Limb (tissue), 2 donors: ENCODE measurements at regions not wholly inside any gene's neighbourhood (a gene's known extent, or its start where the extent isn't known, plus 50 kb on each side); places are given as distances from the start of the nearest gene placed in this dataset.

Experiments
- DNase-seq, 2 donors: peaks; one replicate each; pipeline ENCODE4 v3.0.0-alpha.2; 2016; ENCODE audit errors: extremely low spot score in 2 of 2

DNA sequence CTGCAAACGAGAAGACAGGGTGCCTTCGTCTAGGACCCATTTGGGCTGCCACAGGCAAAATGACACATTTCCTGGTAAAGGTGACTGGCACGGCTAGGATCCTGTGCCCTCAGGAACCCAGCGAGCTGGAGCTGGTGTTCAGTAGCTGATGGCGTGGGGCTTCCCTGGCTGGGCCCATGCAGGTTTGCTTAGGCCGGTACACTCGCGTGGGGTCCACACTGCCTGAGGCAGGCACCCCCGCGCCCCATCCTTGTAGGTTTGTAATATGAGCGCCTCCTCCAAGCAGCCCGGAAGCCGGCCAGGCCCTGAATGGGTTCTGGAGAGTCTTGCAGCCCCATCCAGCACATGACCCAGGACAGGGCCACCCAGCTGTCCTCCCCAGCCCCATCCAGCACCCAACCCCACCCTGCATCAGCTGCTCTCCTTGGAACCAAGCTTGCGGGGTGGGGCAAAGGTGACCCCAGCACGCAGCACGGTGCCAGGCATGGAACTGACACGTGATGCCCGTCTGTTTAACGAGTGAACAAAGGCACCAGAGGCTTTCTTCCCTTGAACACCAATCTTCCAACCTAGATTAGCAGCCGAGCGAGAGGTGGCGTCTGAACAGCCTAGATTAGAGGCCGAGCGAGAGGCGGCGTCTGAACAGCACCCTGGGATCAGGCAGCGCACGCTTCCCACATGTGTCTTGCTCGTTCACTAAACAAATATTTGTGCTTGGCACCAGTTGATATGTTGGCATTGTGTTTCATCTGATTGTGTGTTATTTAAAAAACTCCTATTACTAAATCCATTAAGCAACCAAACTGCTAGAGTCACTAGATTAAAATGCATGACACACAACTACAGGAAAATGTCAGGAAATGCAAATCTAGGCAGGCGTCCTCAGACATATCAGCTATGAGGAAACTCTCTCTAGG lies 112.1 kb downstream of the DLL1 start:
- no peak for DNase-seq

DNA sequence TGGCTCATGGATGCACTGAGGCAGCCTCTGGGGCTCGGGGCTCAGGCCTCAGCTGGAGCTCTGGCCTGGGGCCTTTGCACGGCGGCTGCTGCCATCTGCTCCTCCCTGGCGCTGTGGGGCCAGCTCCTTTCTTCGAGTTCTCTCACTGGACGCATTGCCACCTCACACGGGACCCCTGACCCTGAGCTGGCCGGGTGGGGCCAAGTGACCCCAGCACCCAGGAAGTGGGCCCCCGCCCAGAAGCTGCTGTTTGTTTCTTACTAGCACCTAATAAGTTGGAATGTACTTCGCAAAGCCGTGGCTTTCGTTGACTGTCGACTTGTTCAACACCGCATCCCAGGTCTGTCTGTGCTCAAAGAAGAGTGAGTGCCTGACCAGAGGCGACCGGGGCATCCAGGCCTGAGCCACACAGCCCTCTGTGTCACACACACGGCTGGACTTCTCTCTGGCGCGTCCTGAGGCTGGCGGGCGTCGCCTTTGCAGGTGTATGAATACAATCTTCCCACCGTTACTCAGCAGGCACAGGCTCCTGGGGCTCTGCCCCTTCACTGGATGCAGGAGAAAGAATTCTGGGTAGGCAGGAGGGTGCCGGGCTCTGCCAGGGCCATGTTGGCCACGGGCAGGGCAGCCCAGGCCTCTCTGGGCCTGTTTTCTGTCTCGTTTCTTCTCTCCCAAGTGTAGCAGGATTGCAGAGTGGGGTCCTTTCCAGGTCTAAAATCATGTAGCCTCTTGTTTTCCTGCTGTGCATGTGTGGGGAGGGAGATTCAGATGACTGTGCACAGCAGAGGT lies 112.9 kb downstream of the DLL1 start:
- DNase-seq, result no peak

DNA sequence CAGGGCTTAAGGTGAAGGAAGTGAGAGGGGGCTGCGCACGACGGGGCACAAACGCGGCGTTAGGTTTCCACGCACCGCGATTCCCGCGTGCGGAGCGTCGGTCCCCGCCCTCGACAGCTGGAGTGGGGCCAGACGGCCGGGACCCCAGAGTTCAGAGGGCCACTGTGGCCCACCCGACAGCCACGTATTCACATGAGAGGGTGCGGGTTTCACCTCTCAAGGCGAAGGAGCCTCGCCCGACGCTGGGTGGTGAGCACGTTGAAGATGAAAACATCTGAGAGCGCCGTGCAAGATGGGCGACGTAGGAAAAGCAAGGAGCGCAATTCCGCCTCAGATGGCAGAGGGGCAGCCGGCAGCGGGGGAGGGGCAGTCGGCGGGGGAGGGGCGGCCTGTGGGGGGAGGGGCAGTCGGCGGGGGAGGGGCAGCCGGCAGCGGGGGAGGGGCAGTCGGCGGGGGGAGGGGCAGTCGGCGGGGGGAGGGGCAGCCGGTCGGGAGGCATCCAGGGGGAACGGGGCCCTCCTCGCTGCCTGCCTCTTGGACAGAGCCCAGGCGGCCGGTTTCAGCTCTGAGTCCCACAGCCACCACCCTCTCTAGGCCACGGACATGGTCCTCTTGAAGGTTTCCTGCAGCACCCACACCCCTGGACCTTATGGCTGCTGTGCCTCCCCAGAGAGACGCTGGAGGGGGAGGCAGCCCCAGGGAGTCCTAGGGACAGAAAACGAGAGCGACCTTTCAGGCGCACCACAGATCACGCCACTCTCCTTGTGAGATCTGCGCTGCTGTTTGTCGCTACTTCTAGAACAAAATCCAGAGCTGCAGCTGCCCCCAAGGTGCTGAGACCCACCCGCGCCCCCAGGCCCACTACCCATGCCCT lies 113.7 kb downstream of the DLL1 start:
- DNase-seq, result no peak

DNA sequence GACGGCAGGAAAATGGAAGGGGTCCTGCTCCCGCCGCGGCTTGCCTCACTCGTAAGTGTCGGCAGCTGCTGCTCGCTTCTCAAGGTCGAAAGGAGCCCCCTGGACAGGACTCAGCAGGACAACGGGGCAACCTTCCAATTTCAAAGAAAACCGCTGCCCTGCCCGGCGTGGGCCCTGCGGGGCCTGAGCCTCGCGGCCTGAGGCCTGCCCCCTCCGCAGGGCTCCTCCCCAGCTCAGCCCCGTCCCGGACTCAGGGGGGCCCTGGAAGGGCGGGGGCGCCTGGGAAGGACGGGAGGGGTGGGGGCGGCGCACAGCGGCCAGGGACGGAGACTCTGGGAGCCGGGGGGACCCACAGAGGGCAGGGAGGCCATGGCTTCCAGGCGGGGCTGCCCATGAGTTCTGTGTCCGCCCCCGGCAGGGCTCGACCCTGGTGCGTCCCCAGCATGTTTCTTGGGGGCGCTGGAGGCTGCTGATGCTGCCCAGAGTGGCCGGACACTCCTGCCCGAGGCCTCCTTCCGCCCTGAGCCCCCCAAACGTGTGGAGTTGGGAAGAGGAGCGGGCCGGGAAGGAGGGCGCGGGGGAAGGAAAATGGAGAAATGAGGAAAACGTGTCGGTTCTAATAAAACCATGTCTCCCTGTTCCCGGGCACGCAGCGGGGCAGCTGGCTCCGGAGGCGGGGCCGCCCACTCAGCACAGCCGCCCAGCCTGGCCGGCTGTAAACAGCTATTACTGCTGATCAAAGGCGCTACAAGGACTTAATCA lies 114.6 kb downstream of the DLL1 start:
- no peak for DNase-seq

DNA sequence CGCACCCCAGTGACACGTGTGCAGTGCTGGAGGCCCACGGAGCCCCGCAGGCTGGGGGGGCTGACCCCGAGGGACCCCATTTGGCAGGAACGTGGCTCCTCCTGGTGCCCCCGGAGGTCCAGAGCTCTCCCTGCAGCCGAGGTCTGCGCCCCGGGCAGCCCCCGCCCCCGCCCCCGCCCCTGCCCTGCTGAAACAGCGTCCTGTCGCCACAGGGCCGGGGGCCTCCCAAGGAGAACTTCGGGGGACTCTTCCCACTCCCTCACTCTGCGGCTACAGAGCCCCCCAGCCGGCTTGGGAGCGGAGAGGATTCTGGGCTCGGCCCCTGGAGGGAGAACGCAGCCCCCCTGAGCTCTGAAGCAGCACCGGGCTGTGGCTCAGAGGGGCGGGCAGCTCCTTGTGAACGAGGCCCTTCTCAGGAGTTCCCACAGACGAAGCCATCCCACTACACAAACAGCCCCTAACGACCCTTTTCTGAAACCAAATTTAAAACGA lies 115.2 kb downstream of the DLL1 start:
- DNase-seq, result no peak

DNA sequence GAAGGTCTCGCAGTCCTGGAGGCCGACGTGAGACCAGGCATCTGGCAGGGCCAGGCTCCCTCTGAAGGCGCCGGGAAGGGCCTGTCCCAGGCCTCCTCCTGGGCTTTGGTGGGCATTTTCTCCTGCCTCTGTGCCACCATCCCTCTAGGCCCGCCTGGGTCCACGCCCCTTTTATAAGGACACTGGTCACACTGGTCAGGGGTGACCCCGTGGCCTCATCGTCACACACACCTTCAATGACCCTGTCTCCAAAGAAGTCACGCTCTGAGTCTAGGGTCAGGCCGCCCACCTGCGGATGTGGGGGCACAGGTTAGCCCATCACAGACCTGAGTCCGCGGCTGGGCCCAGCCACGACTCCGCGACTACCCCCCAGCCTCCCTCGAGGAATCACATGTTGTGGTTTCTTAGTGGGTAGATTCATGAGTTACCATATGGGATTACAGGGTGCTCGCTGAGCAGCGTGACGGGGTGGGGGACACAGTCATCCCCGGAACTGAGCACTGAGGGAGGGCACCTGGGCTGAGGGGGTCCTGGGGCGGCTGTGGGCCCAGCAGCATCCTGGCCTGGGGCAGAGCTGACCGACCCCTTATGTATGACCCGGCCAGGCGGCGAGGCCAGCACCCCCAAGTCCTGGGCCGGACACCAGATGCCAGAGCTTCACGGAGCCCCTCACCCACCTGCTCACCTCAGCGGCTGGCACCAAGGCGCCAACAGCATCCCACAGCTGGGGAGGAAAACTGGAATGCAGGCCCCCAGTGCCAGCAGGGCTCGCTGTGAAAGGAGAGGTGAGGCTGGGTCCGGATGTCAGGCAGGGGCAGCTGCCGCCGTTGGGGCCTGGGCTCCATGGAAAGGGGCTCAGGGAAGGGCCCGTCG lies 115.9 kb downstream of the DLL1 start:
- DNase-seq, result no peak

DNA sequence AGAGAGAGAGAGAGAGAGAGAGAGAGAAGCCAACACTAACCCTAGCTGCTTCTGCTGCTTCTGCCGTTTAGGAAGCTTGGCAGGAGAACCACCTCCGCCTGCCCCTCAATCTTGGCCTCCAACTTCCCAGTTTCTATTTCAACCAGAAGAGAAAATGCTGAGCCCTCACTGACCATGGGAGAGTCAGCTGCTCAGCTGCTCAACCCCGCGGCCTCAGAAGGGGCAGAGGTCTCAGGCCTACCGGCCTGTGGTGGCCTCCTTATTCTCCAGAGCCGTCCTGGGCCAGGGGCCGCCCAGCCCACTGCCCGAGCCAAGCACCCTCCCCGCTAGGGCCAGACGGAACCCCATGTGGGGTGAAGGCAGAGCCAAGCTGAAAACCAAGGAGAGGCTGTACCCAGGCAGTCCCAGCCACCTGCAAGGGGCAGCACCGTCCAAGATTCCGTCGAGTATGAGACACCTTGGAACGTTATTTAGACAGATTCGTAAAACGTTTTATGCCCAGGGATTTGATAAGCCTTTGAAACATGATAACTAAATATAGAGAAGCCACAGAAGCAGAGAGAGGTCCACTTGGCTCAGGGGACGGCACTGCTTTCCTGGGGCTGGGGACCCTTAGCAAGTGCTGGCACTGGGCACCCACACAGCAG lies 116.6 kb downstream of the DLL1 start:
- no peak for DNase-seq

DNA sequence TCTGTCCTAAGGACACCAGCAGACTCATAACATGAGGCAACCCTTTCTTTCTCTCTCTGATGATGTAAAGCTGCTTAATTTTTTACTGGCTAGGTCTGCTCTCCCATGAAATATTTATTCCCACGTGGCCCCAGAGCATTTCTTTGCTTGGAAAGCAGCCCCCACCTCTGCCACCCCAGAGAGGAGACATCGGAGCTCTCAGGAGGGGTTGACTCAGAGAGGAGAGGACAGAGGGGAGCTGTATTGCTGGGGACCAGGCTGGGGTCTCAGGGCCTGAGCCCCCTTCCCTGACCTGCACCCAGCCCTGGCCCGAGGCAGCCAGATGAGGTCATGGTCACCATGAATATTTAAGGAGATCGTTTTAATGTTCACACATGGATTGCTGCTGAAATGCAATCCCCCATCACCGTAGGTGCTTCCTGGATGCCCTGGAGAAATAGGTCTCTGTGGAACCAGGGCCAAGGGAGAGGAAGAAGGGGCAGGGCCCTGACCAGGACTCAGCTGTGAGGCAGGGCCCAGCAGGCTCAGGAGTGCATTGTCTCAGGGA lies 117.5 kb downstream of the DLL1 start:
- DNase-seq, result no peak

DNA sequence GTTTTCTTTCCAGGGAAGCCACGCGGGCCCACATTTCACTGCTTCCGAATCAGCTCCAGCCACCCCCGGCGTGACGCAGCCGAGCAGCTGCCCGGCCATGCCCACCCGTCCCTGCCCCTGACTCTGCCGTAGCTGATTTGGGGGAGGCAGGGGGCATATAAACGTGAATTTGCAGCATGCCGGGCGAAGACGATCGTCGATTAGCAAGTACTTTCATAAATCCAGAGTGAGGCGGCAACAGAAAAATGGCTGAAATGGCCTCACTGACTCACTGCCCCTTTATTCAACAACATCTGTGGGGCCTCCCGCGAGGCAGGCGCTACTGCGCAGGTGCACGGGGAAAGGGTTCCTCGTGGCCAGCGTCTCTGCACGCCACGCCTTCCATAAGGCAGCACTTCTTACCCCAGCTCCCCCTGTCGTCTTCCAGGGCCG lies 118.0 kb downstream of the DLL1 start:
- DNase-seq, result no peak

DNA sequence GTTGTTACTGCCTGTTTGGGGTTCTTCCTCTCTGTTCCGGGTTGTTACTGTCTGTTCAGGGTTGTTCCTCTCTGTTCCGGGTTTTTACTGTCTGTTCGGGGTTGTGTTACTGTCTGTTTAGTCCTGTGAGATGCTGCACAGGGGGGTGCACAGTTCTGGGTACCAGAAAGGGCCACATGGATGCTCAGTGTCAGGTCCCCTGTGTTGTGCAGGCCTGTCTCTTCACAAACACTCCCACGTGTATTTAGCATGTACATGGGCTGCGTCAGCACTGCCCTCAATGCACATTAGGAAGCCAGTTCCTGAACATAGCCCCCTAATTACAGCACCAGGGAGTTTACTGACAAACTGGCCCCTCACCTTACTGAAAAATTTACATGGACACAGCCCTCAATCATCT lies 118.5 kb downstream of the DLL1 start:
- DNase-seq, result no peak

DNA sequence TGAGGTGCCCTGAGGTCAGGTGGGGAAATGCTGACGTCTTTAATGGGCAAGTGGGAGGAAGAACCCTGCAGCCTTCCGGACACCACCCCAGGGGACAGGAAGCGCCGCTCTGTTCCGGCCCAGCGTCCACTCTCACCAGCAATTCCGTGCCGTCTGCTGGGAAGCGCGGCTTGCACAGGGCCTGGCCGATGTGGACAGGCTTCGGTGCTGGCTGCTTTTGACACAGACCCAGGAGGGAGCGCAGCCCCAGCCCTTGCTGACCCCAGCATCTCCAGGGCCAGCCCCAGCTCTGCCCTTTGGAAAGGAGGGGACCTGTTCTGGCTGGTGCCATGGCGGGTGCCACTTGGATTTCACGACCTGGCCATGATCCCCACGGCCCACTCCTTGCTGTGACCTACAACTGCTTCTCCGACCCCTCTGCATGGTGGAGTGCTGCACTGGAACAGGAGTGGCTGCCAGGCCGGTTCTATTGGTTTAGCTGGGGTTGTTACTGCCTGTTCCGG lies 123.2 kb downstream of the DLL1 start:
- DNase-seq, result no peak

DNA sequence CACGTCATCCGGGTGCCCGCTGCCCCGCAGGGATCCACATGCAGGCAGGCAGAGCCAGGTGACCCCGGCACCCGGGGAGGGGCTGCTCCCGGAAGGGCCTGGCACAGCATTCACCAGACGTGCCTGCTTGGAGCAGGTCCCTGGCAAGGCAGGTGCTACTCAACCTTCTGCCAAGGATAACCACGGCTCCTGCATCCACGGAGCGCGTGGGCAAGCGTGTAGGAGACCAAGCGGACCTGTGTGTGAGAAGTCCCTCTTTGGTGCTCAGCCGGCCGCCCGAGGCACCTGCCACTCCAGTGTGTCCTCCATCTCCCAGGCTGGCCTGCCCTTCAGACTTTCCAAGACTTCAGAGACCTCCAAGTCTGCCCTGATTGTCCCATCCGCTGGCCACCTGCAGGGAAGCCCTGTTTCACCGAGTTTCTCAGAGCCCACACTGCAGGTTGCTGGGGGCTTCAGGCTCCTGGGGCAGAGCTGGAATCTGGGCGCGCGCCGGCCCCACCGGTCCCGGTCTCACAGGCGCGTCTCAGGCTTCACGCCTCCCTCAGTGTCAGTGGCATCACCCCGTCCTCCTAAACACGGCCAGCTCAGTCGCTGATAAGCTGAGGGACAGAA lies 124.3 kb downstream of the DLL1 start:
- DNase-seq, result no peak

DNA sequence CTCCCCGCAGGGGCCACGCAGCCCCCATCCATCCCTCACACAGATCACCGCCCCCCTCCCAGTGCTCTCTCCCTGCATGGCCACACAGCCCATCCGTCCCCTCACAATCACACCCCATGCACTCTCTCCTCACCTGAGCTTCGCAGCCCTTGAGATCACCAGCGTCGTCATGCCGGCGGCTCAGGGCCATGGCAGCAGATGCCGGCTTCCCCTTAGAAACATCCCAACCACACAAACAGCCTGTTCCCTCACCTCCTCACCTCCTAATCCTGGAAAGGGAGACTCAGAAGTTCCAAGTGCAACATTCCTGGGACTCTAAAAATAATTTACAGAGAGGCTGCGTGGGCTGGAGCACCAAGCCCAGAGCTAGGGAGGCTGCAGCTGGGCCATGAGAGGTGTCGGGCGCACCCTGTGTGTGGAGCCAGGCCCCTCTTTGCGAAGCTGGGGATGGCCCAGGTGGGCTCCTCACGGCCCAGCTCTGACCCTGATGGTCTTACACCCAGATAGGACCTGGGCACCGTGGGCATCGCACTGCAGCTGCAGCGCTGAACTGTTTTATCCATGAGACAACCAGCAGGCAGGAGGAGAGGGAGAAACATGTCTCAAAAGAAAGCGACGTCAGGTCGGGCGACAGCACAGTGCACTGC lies 125.3 kb downstream of the DLL1 start:
- no peak for DNase-seq

DNA sequence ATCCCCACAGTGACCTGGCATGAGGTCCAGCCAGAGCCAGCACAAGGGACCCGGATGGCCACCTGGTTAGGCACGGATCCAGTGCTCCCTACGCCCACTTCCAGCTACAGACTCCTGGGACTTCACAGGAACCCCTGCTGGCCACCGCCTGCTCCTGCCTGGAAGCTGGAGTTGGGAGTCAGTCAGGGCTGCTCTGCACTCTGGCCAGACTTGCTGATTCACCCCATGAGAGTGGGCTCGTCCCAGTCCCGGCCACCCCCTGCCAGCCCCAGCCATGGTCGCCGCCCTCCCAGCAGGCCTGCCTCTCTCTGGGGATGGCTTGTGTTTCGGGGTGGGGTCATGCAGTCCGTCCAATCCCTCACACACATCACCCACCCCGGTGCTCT lies 125.8 kb downstream of the DLL1 start:
- DNase-seq, result no peak

DNA sequence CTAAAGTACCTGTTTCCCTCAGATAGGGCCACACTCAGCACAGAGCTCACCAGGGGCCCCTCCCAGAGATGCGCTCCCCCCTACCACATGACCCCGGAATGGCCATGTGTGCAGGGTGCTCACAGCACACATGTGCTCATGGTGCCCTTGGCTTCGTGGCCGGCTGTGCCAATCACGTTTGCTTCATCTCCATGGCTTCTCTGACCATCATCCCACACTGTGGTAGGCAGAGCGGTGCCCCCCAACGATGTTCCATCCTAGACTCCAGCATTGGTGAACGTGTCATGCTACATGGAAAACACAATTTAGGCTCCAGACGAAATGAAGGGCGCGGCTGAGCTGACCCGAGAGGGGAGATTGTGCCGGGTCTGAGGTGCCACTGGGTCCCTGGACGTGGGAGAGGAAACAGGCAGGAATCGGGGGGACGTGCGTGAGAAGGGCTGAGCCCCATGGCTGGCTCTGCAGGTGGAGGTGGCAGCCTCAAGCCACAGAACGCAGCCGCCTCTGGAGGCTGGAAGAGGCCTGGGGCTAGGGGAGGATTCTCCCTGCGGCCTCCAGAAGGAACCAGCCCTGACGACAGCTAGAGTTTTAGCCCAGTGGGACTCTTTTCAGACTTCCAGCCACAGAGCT lies 126.5 kb downstream of the DLL1 start:
- no peak for DNase-seq

DNA sequence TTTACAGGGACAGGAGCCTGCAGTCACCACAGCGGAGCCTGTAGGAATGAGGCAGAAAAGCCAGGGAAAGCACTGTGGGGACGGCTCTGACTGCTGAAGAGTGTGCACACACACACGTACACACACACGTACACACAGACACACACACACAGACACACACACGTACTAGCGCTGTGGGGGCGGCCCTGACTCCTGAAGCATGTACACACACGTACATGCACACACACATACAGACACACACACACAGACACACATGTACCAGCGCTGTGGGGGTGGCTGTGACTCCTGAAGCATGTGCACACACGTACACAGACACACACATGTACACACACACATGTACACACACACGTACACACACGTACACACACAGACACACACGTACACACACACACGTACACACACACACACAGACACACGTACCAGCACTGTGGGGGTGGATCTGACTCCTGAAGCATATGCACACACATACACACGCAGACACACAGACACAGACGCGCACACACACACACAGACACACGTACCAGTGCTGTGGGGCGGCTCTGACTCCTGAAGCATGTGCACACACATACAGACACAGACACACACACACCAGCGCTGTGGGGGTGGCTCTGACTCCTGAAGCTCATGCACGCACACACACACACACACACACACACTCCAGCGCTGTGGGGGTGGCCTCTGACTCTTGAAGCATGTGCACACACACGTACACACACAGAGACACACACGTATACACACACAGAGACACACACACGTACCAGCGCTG lies 127.3 kb downstream of the DLL1 start:
- DNase-seq, result no peak
